Transverse colon (tissue), 4 donors: ENCODE measurements at regions not wholly inside any gene's neighbourhood (a gene's known extent, or its start where the extent isn't known, plus 50 kb on each side); places are given as distances from the start of the nearest gene placed in this dataset.

Experiments used
- DNase-seq: peaks from one replicate; pipeline ENCODE4 v3.0.0-alpha.2; 2019
- H3K27ac ChIP-seq, 4 donors: fragments of 200-600 bp; sonication (generic); 2 replicates each; pipeline ENCODE4 v1.5.1; 2016 to 2018; ENCODE audit warnings: inconsistent platforms in 4 of 4
- H3K27me3 ChIP-seq: fragments of 200-600 bp; sonication (generic); 2 replicates; pipeline ENCODE4 v1.5.1; 2017; ENCODE audit warnings: inconsistent platforms
- H3K36me3 ChIP-seq, 4 donors: fragments of 200-600 bp; sonication (generic); 2 replicates each; pipeline ENCODE4 v1.5.1; 2017 to 2019; ENCODE audit warnings: inconsistent platforms in 4 of 4
- H3K4me1 ChIP-seq, 4 donors: fragments of 200-600 bp; sonication (generic); 2 replicates each; pipeline ENCODE4 v1.5.1; 2017 to 2020; ENCODE audit warnings: inconsistent platforms in 4 of 4
- H3K4me3 ChIP-seq, 4 donors: fragments of 200-600 bp; sonication (generic); 1 replicate in 1 of 4; 2 replicates in 3 of 4; pipeline versions ENCODE4 v1.5.1 to v1.6.1; 2017 to 2019; ENCODE audit warnings: inconsistent platforms in 4 of 4
- H3K9me3 ChIP-seq, 2 donors: fragments of 200-600 bp; sonication (generic); 2 replicates each; pipeline ENCODE4 v1.5.1; 2017 to 2019; ENCODE audit warnings: inconsistent platforms in 2 of 2
- CTCF ChIP-seq, 5 experiments: fragments of 200-600 bp in 3 of 5; fragments of 450-650 bp in 2 of 5; sonication (generic) in 3 of 5; IDR thresholded peaks; 1 replicate in 2 of 5; 2 replicates in 3 of 5; pipeline ENCODE4 v1.5.1; 2016 to 2017; ENCODE audit warnings: antibody characterized with exemption in 5 of 5, inconsistent platforms in 3 of 5, mild to moderate bottlenecking in 2 of 5, moderate library complexity in 1 of 5
- EP300 ChIP-seq: sonication (generic); formaldehyde crosslinking; IDR thresholded peaks from one replicate; pipeline ENCODE4 v1.6.1; 2017; ENCODE audit warnings: antibody characterized with exemption, low read depth
- POLR2A ChIP-seq: fragments of 450-650 bp; IDR thresholded peaks from one replicate; pipeline ENCODE4 v1.6.1; 2016; ENCODE audit warnings: antibody characterized with exemption, mild to moderate bottlenecking, moderate library complexity
- POLR2AphosphoS5 ChIP-seq, 3 donors: sonication (generic); formaldehyde crosslinking; IDR thresholded peaks; one replicate each; pipeline ENCODE4 v1.6.1; 2016; ENCODE audit warnings: antibody characterized with exemption in 3 of 3
- WGBS, 2 donors: methylation state at CpG; one replicate each; pipeline ENCODE4 v1.1.5; 2018; ENCODE audit warnings: low coverage in 1 of 2; 5-methylcytosine and 5-hydroxymethylcytosine counted together
- in situ Hi-C, 4 donors: fragments of 200-750 bp; cut with MboI; loops; one replicate each; pipeline versions ENCODE4 v1.15.0 to v1.15.1; 2017; ENCODE audit warnings: low sequenced_read_pairs in 3 of 4, low pct_ligation_motif_present in 1 of 4, low pct_unique_long_range_greater_than_20kb in 1 of 4
- intact Hi-C: fragments of 100-400 bp; cut with DNase I; formaldehyde crosslinking; loops from one replicate; pipeline ENCODE4 v1.15.1; 2023; ENCODE audit warnings: low total_unique reads

DNA sequence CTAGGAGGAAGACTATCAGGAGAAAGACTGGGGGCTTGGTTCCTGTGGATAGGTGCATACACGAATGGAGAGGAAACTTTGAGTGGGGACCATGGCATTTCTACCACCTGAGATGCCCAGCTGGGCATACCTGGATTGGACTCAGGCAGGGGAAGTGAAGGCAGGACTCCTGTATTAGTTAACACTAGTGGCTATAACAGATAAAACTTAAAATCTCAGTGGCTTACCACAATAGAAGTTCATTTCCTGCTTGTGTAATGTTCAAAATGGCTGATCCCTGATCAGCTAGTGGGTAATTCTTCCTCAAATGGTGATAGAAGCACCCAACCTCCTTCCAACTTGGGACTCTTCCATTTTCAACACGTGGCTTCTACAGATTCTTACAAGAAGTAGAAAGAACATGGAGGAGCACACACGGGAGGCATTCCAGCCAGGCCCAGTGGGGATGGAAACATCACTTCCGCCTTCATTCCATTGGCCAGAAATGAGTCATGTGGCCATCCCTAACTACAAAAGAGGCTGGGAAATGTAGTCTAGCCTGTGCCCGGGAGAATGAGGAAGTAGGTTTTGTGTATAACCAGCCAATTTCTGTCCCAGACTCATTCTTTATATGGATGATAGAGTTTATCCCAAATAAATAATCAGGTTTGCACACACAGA is 112.1 kb downstream of the UTP18 start:
- TF ChIP-seq POLR2AphosphoS5 (IDR thresholded peaks at IDR 0.05) (no peak), POLR2A (no peak)
- Histone ChIP-seq H3K27me3 (no peaks in the 10 kb centered on the region), H3K4me3 (no peak overlapping the region), H3K36me3 (no peaks in the 10 kb centered on the region), H3K9me3 (peaks cover 0 to 5% of the 10 kb centered on the region in 2 donors), H3K27ac (no peak overlapping the region), H3K4me1 (no peaks in the 10 kb centered on the region)
- in situ Hi-C loops = no loop called here
- 36 to 61% methylated on average over 4 to 5 of the region's 5 CpGs for WGBS, 2 donors
- intact Hi-C loops = loop anchor here (10.0 kb wide), 1 partner anchor 932 kb away; no protein-coding TSS in a partner anchor
- DNase-seq = peak; percentile 13

DNA sequence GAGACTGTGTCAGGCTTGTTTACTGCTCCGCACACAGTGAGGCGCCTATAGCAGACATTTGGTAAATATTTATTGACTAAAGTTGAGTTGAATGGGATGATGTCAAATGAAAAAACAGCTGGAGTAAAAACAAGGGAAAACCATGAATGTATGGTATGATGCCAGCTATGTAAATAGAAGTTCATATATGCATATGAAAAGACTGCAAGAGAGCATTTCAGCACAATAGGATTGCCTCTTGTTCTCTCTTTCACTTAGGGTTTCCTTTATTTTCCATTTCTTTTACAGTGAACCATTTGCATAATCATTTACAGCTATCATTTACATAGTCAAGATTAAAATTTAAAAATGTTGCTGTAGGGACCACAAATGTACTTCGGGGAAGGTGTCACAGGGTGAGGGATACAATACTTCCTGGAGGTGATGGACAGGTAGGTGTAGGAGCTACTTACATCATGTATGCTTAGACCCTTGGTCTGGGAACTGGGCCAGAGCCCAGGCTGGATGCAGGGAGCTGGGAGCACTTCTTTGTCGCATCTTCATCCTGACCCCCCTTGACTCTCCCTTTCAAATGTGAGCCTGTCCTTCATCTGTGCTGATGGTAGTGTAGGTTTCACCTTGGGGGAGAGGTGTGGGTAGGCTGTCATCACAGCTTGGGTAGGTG is 113.3 kb downstream of the UTP18 start:
- Histone ChIP-seq H3K9me3 (peaks cover 0 to 5% of the 10 kb centered on the region in 2 donors), H3K4me1 (no peaks in the 10 kb centered on the region), H3K36me3 (no peaks in the 10 kb centered on the region), H3K4me3 (no peak overlapping the region), H3K27me3 (no peaks in the 10 kb centered on the region), H3K27ac (no peak overlapping the region)
- TF ChIP-seq POLR2A = no peak
- TF ChIP-seq CTCF (IDR thresholded peaks at IDR 0.05) = no peak
- TF ChIP-seq POLR2AphosphoS5 (IDR thresholded peaks at IDR 0.05) = no peak
- no peak for TF ChIP-seq EP300
- intact Hi-C loops = loop anchor here (10.0 kb wide), 1 partner anchor 931 kb away; no protein-coding TSS in a partner anchor
- in situ Hi-C loops = no loop called here
- no peak for DNase-seq
- 74 to 84% methylated on average over 3 to 4 of the region's 4 CpGs for whole genome bisulfite sequencing, 2 donors

- no peak overlapping the region for H3K4me3 ChIP-seq
- no peak for DNase-seq
- intact Hi-C loops (loop anchor here (10.0 kb wide), 1 partner anchor 931 kb away; no protein-coding TSS in a partner anchor), in situ Hi-C loops (no loop called here)
- no peak overlapping the region for H3K27ac ChIP-seq
- H3K9me3 ChIP-seq = peaks cover 0 to 5% of the 10 kb centered on the region in 2 donors
- no peaks in the 10 kb centered on the region for H3K36me3 ChIP-seq
- TF ChIP-seq EP300 (no peak), CTCF (IDR thresholded peaks at IDR 0.05) (no peak), POLR2A (no peak), POLR2AphosphoS5 (IDR thresholded peaks at IDR 0.05) (no peak)
- no peaks in the 10 kb centered on the region for H3K4me1 ChIP-seq
- H3K27me3 ChIP-seq = no peaks in the 10 kb centered on the region
- 46 to 58% methylated on average over 2 to 4 of the region's 4 CpGs for WGBS, 2 donors
Observed at GRCh38 chr17:51374209-51374608, 113.9 kb downstream of the UTP18 start.

DNA sequence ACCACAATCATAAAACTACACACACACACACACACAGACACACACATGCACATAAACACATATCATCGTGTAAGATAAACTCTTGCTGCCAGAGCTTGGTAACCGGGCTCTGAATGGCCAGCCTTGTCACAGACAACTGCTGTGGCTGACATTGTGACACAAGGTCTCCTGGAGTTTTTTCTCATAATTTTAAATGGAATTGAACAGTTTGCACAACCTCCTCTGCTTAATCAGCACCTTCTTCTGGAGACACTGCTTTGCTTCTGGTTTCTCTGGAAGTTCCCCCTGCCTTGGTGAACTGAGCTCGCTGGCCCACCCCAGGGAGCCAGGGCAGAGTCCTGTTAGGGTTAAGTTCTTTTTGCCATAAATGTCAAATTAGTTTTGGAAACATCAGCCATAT is 115.4 kb downstream of the UTP18 start:
- no peak for TF ChIP-seq POLR2AphosphoS5 (IDR thresholded peaks at IDR 0.05)
- TF ChIP-seq CTCF (IDR thresholded peaks at IDR 0.05) = no peak
- TF ChIP-seq POLR2A = no peak
- no peak for TF ChIP-seq EP300
- H3K36me3 ChIP-seq = no peaks in the 10 kb centered on the region
- H3K4me3 ChIP-seq = no peak overlapping the region
- peaks cover 0 to 5% of the 10 kb centered on the region in 2 donors for H3K9me3 ChIP-seq
- no peaks in the 10 kb centered on the region for H3K27me3 ChIP-seq
- no peaks in the 10 kb centered on the region for H3K4me1 ChIP-seq
- no peak overlapping the region for H3K27ac ChIP-seq
- WGBS, 2 donors = 59 to 67% methylated on average over 2 to 3 of the region's 3 CpGs
- in situ Hi-C loops = loop anchor here in 1 of 4 donors (25.0 kb wide), 1 partner anchor 112 kb away; no protein-coding TSS in a partner anchor
- no peak for DNase-seq
- intact Hi-C loops = loop anchor here (10.0 kb wide), 1 partner anchor 929 kb away; no protein-coding TSS in a partner anchor
